IMR-90 (cell line): ENCODE measurements at regions not wholly inside any gene's neighbourhood (a gene's known extent, or its start where the extent isn't known, plus 50 kb on each side); places are given as distances from the start of the nearest gene placed in this dataset.

ENCODE experiments used
- ATAC-seq: fragments of 200-7000 bp; cut with Tn5 transposase; 2 replicates; pipeline ENCODE4 v1.9.1; 2020; ENCODE audit warnings: low read depth, mild to moderate bottlenecking, moderate library complexity
- BruUV-seq: library from RNA; stranded (reverse); fragments of 400-500 nt; replicated peaks from 2 replicates; lab custom pipeline; 2021; lab: Mats Ljungman, UMichigan
- CTCF ChIA-PET: fragments of 300-600 bp; formaldehyde crosslinking; extraction: SDS; loops from one replicate; lab custom pipeline; 2021; ENCODE audit warnings: antibody characterized with exemption; lab: Yijun Ruan, JAX
- POLR2A ChIA-PET: fragments of 300-600 bp; sonication (Branson Sonifier 250); formaldehyde crosslinking; loops from one replicate; lab custom pipeline; 2022; ENCODE audit warnings: antibody characterized with exemption; ENCODE audit not compliant: unreplicated experiment; lab: Charles Lee
- DNase-seq: peaks from one replicate; pipeline ENCODE4 v3.0.0; 2013
- H2AFZ ChIP-seq: replicated peaks from 2 replicates; pipeline ENCODE3; 2013; ENCODE audit warnings: low read length, mild to moderate bottlenecking; ENCODE audit not compliant: poor library complexity
- H2AK5ac ChIP-seq: 2 replicates; pipeline ENCODE4 v1.6.1; 2013; ENCODE audit warnings: low read depth, low read length, inconsistent platforms
- H2AK9ac ChIP-seq: replicated peaks from 2 replicates; pipeline ENCODE3; 2013; ENCODE audit warnings: mild to moderate bottlenecking, low read depth, low read length, moderate library complexity; ENCODE audit not compliant: poor library complexity
- H2BK120ac ChIP-seq: 2 replicates; pipeline ENCODE4 v1.6.1; 2013; ENCODE audit warnings: low read depth, low read length, inconsistent platforms
- H2BK15ac ChIP-seq: 3 replicates; pipeline ENCODE4 v1.6.1; 2013; ENCODE audit warnings: low read depth, low read length, inconsistent platforms
- H2BK20ac ChIP-seq: 2 replicates; pipeline ENCODE4 v1.6.1; 2013; ENCODE audit warnings: low read depth, mild to moderate bottlenecking, inconsistent platforms, low read length, moderate library complexity
- H2BK5ac ChIP-seq: 2 replicates; pipeline ENCODE4 v1.6.1; 2013; ENCODE audit warnings: mild to moderate bottlenecking, low read depth, low read length, inconsistent platforms; ENCODE audit not compliant: poor library complexity, severe bottlenecking
- H3K14ac ChIP-seq: replicated peaks from 2 replicates; pipeline ENCODE4 v1.6.1; 2013; ENCODE audit warnings: low read depth, low read length, inconsistent platforms
- H3K18ac ChIP-seq: 2 replicates; pipeline ENCODE4 v1.6.1; 2013; ENCODE audit warnings: low read depth, low read length, control low read depth
- H3K23ac ChIP-seq: 2 replicates; pipeline ENCODE4 v1.6.1; 2013; ENCODE audit warnings: low read depth, low read length, inconsistent platforms
- H3K27ac ChIP-seq: 2 replicates; pipeline ENCODE4 v1.5.1; 2013; ENCODE audit warnings: mild to moderate bottlenecking, control low read depth, low read length; ENCODE audit not compliant: insufficient read depth
- H3K27me3 ChIP-seq: 2 replicates; pipeline ENCODE4 v1.6.1; 2013; ENCODE audit warnings: low read length; ENCODE audit not compliant: control insufficient read depth, insufficient read depth
- H3K36me3 ChIP-seq: 2 replicates; pipeline ENCODE4 v1.6.1; 2013; ENCODE audit warnings: low read length, mixed read lengths; ENCODE audit not compliant: control insufficient read depth, insufficient read depth
- H3K4ac ChIP-seq: 2 replicates; pipeline ENCODE4 v1.6.1; 2013; ENCODE audit warnings: low read depth, low read length, inconsistent platforms
- H3K4me1 ChIP-seq: 2 replicates; pipeline ENCODE4 v1.6.1; 2013; ENCODE audit warnings: low read length, mixed read lengths; ENCODE audit not compliant: control insufficient read depth, insufficient read depth
- H3K4me2 ChIP-seq: 2 replicates; pipeline ENCODE4 v1.6.1; 2013; ENCODE audit warnings: low read depth, mild to moderate bottlenecking, control low read depth, low read length, moderate library complexity
- H3K4me3 ChIP-seq: 2 replicates; pipeline ENCODE4 v1.5.1; 2013; ENCODE audit warnings: low read depth, mild to moderate bottlenecking, control low read depth, low read length, moderate library complexity; ENCODE audit not compliant: insufficient read depth
- H3K56ac ChIP-seq: 2 replicates; pipeline ENCODE4 v1.6.1; 2013; ENCODE audit warnings: low read length, inconsistent platforms; ENCODE audit not compliant: insufficient read depth; ENCODE audit errors: extremely low read depth
- H3K79me1 ChIP-seq, 2 experiments: 2 replicates each; pipeline ENCODE4 v1.6.1; 2013; ENCODE audit warnings: low read length in 2 of 2, inconsistent platforms in 1 of 2, low read depth in 1 of 2
- H3K9ac ChIP-seq: 2 replicates; pipeline ENCODE4 v1.6.1; 2013; ENCODE audit warnings: low read depth, low read length, control low read depth
- H3K9me1 ChIP-seq: 2 replicates; pipeline ENCODE4 v1.6.1; 2013; ENCODE audit warnings: low read length, inconsistent platforms; ENCODE audit not compliant: insufficient read depth
- H3K9me3 ChIP-seq: 2 replicates; pipeline ENCODE4 v1.6.1; 2013; ENCODE audit warnings: low read length; ENCODE audit not compliant: control insufficient read depth, insufficient read depth
- H4K20me1 ChIP-seq: 2 replicates; pipeline ENCODE4 v1.6.1; 2013; ENCODE audit warnings: low read length, inconsistent platforms; ENCODE audit not compliant: insufficient read depth
- H4K5ac ChIP-seq: 2 replicates; pipeline ENCODE4 v1.6.1; 2013; ENCODE audit warnings: mild to moderate bottlenecking, low read depth, low read length, control low read depth
- H4K8ac ChIP-seq, 2 experiments: 2 replicates each; pipeline ENCODE4 v1.6.1; 2013; ENCODE audit warnings: low read depth in 2 of 2, low read length in 2 of 2, control low read depth in 1 of 2, inconsistent platforms in 1 of 2
- H4K91ac ChIP-seq: 2 replicates; pipeline ENCODE4 v1.6.1; 2013; ENCODE audit warnings: low read depth, low read length, inconsistent platforms; ENCODE audit not compliant: insufficient read depth
- BHLHE40 ChIP-seq: fragments of 150-350 bp; IDR thresholded peaks from 2 replicates; pipeline ENCODE4 v1.6.1; 2016; ENCODE audit warnings: mild to moderate bottlenecking, low read depth, low read length
- CEBPB ChIP-seq: IDR thresholded peaks from 2 replicates; pipeline ENCODE4 v1.6.1; 2012; ENCODE audit warnings: low read depth, low read length, improper control_type of control experiment
- CHD1 ChIP-seq: IDR thresholded peaks from 2 replicates; pipeline ENCODE4 v1.6.1; 2012; ENCODE audit warnings: low read depth, low read length, improper control_type of control experiment
- CTCF ChIP-seq: conservative IDR thresholded peaks from 2 replicates; pipeline ENCODE4 v1.5.1; 2012; ENCODE audit warnings: mild to moderate bottlenecking, low read depth, low read length, improper control_type of control experiment
- ELK1 ChIP-seq: fragments of 150-350 bp; IDR thresholded peaks from 2 replicates; pipeline ENCODE4 v1.6.1; 2016; ENCODE audit warnings: low read depth, mild to moderate bottlenecking, low read length, moderate library complexity, borderline replicate concordance
- FOS ChIP-seq: fragments of 150-350 bp; IDR thresholded peaks from 2 replicates; pipeline ENCODE4 v1.6.1; 2016; ENCODE audit warnings: low read depth, low read length
- MAFK ChIP-seq: IDR thresholded peaks from 2 replicates; pipeline ENCODE4 v1.6.1; 2012; ENCODE audit warnings: low read depth, low read length, improper control_type of control experiment
- MAZ ChIP-seq: IDR thresholded peaks from 2 replicates; pipeline ENCODE4 v1.6.1; 2012; ENCODE audit warnings: low read depth, mild to moderate bottlenecking, low read length, improper control_type of control experiment, moderate library complexity, borderline replicate concordance
- MXI1 ChIP-seq: IDR thresholded peaks from 2 replicates; pipeline ENCODE4 v1.6.1; 2012; ENCODE audit warnings: low read depth, mild to moderate bottlenecking, low read length, moderate library complexity, borderline replicate concordance
- NFE2L2 ChIP-seq: fragments of 150-350 bp; IDR thresholded peaks from 2 replicates; pipeline ENCODE4 v1.6.1; 2016; ENCODE audit warnings: low read depth, mild to moderate bottlenecking, low read length
- POLR2A ChIP-seq: IDR thresholded peaks from 2 replicates; pipeline ENCODE4 v1.6.1; 2012; ENCODE audit warnings: mild to moderate bottlenecking, low read depth, low read length
- RAD21 ChIP-seq: IDR thresholded peaks from 2 replicates; pipeline ENCODE4 v1.6.1; 2012; ENCODE audit warnings: low read length, improper control_type of control experiment
- RCOR1 ChIP-seq: IDR thresholded peaks from 2 replicates; pipeline ENCODE4 v1.6.1; 2012; ENCODE audit warnings: mild to moderate bottlenecking, low read length, improper control_type of control experiment; ENCODE audit not compliant: insufficient replicate concordance
- RFX5 ChIP-seq: IDR thresholded peaks from 2 replicates; pipeline ENCODE4 v1.8.0; 2012; ENCODE audit warnings: low read depth, mild to moderate bottlenecking, low read length, moderate library complexity
- SMC3 ChIP-seq: fragments of 150-350 bp; IDR thresholded peaks from 2 replicates; pipeline ENCODE4 v1.6.1; 2016; ENCODE audit warnings: low read depth, mild to moderate bottlenecking, antibody characterized with exemption, low read length, moderate library complexity
- USF2 ChIP-seq: fragments of 150-350 bp; IDR thresholded peaks from 2 replicates; pipeline ENCODE4 v1.6.1; 2017; ENCODE audit warnings: mild to moderate bottlenecking, antibody characterized with exemption, low read length, low read depth
- WGBS, 2 experiments: methylation state at CpG; one replicate each; pipeline versions ENCODE4 v1.1.5 to v1.1.7; 2013; ENCODE audit warnings: missing lambda C conversion rate in 2 of 2; ENCODE audit not compliant: insufficient read length in 1 of 2; ENCODE audit errors: extremely low coverage in 2 of 2; 5-methylcytosine and 5-hydroxymethylcytosine counted together
- dilution Hi-C: fragments of 300-500 bp; cut with HindIII; formaldehyde crosslinking; loops from one replicate; pipeline ENCODE4 v1.14.3; 2018; ENCODE audit warnings: low sequenced_read_pairs; ENCODE audit not compliant: unreplicated experiment
- in situ Hi-C: fragments of 300-500 bp; cut with MboI; formaldehyde crosslinking; loops from 3 replicates; pipeline ENCODE4 v1.14.3; 2019; ENCODE audit warnings: low sequenced_read_pairs, inconsistent platforms, mixed read lengths
- intact Hi-C: fragments of 100-400 bp; cut with micrococcal nuclease; formaldehyde crosslinking; loops from 2 replicates; pipeline ENCODE4 v1.10.0; 2022

GRCh38 chr13:48775285-48775684, 121.6 kb downstream of the CYSLTR2 start:
- Histone ChIP-seq H3K4me1 (peaks cover 20% of the 10 kb centered on the region), H2BK20ac (no peak overlapping the region), H3K23ac (no peak overlapping the region), H3K9ac (no peak overlapping the region), H3K27ac (no peak overlapping the region), H4K8ac (0 out of 4 replicates have a peak overlapping the region, but pooled peaks of 1 of the 2 experiments have one; percentile 2), H3K4me2 (peak overlapping the region; percentile 21; the same call in 1 of the 2 replicates), H4K20me1 (no peaks in the 10 kb centered on the region), H2AFZ (no peak overlapping the region), H3K9me1 (peaks cover 6% of the 10 kb centered on the region), H3K4ac (peak overlapping the region; percentile 12; the same call in 1 of the 2 replicates), H3K36me3 (no peaks in the 10 kb centered on the region), H3K14ac (0 out of 2 replicates have a peak overlapping the region, but pooled peaks have one; percentile 70), H3K79me1 (no peaks in the 10 kb centered on the region), H2AK5ac (no peak overlapping the region), H3K9me3 (no peaks in the 10 kb centered on the region), H3K18ac (peak overlapping the region; percentile 88; the same call in 1 of the 2 replicates), H3K56ac (no peak overlapping the region), H2BK5ac (peak overlapping the region; percentile 72), H4K91ac (no peak overlapping the region; the same call in 1 of the 2 replicates), H3K27me3 (no peaks in the 10 kb centered on the region), H3K4me3 (no peak overlapping the region), H2AK9ac (no peak overlapping the region), H2BK120ac (peak overlapping the region; percentile 50; the same call in 1 of the 2 replicates), H2BK15ac (peak overlapping the region; percentile 67; the same call in 2 of the 3 replicates), H4K5ac (no peak overlapping the region; the same call in 1 of the 2 replicates)
- DNase-seq: peak; percentile 65
- intact Hi-C loops: loop anchor here (10.0 kb wide), 1 partner anchor 340 kb away; no protein-coding TSS in a partner anchor
- ChIA-PET CTCF (no interaction called here), POLR2A (no interaction called here)
- BruUV-seq: no TSS peak
- in situ Hi-C loops: no loop called here
- no peak for ATAC-seq
- TF ChIP-seq USF2: no peak
- TF ChIP-seq RAD21: no peak
- no peak for TF ChIP-seq CHD1
- TF ChIP-seq RFX5: no peak
- no peak for TF ChIP-seq SMC3
- no peak for TF ChIP-seq FOS
- no peak for TF ChIP-seq BHLHE40
- no peak for TF ChIP-seq POLR2A
- no peak for TF ChIP-seq MAFK
- TF ChIP-seq NFE2L2: no peak
- TF ChIP-seq ELK1: no peak
- no peak for TF ChIP-seq RCOR1
- TF ChIP-seq MXI1: no peak
- no peak for TF ChIP-seq MAZ
- TF ChIP-seq CTCF: no peak
- no peak for TF ChIP-seq CEBPB
- WGBS, 2 experiments: no CpG with 5 or more reads among the region's 2 CpGs
- dilution Hi-C loops: no loop called here
